Stimulated activated CD4-positive, alpha-beta T cell treated with anti-CD3 and anti-CD28 coated beads, Interleukin-4, amount 100 ng/mL, for 1 hour (primary cell): ENCODE measurements at regions not wholly inside any gene's neighbourhood (a gene's known extent, or its start where the extent isn't known, plus 50 kb on each side); places are given as distances from the start of the nearest gene placed in this dataset.

Experiments
- DNase-seq: peaks from one replicate; pipeline ENCODE4 v3.0.0-alpha.2; 2020

GRCh38 chr22:48806227-48806781 is 1021.4 kb downstream of the BRD1 start:
- DNase-seq, result no peak

- DNase-seq, result no peak
Observed at GRCh38 chr22:48805516-48805915, 1022.2 kb downstream of the BRD1 start.

GRCh38 chr22:48804811-48805301 is 1022.8 kb downstream of the BRD1 start:
- no peak for DNase-seq

GRCh38 chr22:48803948-48804810 is 1023.5 kb downstream of the BRD1 start:
- DNase-seq, result no peak

- DNase-seq, result no peak
Observed at GRCh38 chr22:48803171-48803947, 1024.3 kb downstream of the BRD1 start.

GRCh38 chr22:48802576-48802975 is 1025.1 kb downstream of the BRD1 start:
- no peak for DNase-seq

- no peak for DNase-seq
Observed at GRCh38 chr22:48800886-48801607, 1026.6 kb downstream of the BRD1 start.

GRCh38 chr22:48800036-48800885 is 1027.4 kb downstream of the BRD1 start:
- no peak for DNase-seq

- DNase-seq, result no peak
Observed at GRCh38 chr22:48799227-48799970, 1028.3 kb downstream of the BRD1 start.

GRCh38 chr22:48798281-48799226 is 1029.1 kb downstream of the BRD1 start:
- no peak for DNase-seq

- no peak for DNase-seq
Observed at GRCh38 chr22:48797731-48798130, 1029.9 kb downstream of the BRD1 start.

GRCh38 chr22:48796310-48797015 is 1031.2 kb downstream of the BRD1 start:
- no peak for DNase-seq

- DNase-seq, result no peak
Observed at GRCh38 chr22:48795664-48796063, 1032.0 kb downstream of the BRD1 start.

GRCh38 chr22:48794906-48795305 is 1032.8 kb downstream of the BRD1 start:
- no peak for DNase-seq

- no peak for DNase-seq
Observed at GRCh38 chr22:48793949-48794348, 1033.7 kb downstream of the BRD1 start.

- no peak for DNase-seq
Observed at GRCh38 chr22:48786679-48786996, 1041.0 kb downstream of the BRD1 start.

- DNase-seq, result no peak
Observed at GRCh38 chr22:48785792-48786678, 1041.6 kb downstream of the BRD1 start.
